B cell (primary cell): ENCODE measurements at regions not wholly inside any gene's neighbourhood (a gene's known extent, or its start where the extent isn't known, plus 50 kb on each side); places are given as distances from the start of the nearest gene placed in this dataset.

Experiments used
- CTCF ChIP-seq: fragments of 200-600 bp; IDR thresholded peaks from one replicate; pipeline ENCODE4 v1.8.0; 2022; ENCODE audit warnings: antibody characterized with exemption, mild to moderate bottlenecking
- EZH2 ChIP-seq: IDR thresholded peaks from 2 replicates; pipeline ENCODE4 v1.6.1; 2012; ENCODE audit warnings: borderline replicate concordance, low read depth, mild to moderate bottlenecking, moderate library complexity, low read length; ENCODE audit not compliant: insufficient read depth, poor library complexity, severe bottlenecking

GRCh38 chr10:128972036-128972405 is 495.0 kb upstream of the MGMT start:
- TF ChIP-seq CTCF (no peak), EZH2 (no peak)
